Activated T-helper 1 cell treated with anti-CD3 and anti-CD28 coated beads, Interleukin-12 subunit alpha, Interleukin-12 subunit beta, Interleukin-2, Interleukin-4 antibody, amounts not matched to agents 30 ng/mL and 10 ng/mL and 1 ng/mL, durations not matched to agents 14 hours and 24 hours and 36 hours (primary cell): ENCODE measurements at regions not wholly inside any gene's neighbourhood (a gene's known extent, or its start where the extent isn't known, plus 50 kb on each side); places are given as distances from the start of the nearest gene placed in this dataset.
A peak's percentile ranks its signal among the peaks of the same experiment; 100 is the strongest.

ENCODE experiments used
- DNase-seq: peaks from one replicate; pipeline ENCODE4 v3.0.0; 2021; ENCODE audit warnings: low spot score
- H3K27ac Mint-ChIP-seq: one replicate; pipeline ENCODE4 v1.8.0; 2021; ENCODE audit warnings: mild to moderate bottlenecking, mixed read lengths
- H3K27me3 Mint-ChIP-seq: one replicate; pipeline ENCODE4 v1.8.0; 2022; ENCODE audit warnings: mild to moderate bottlenecking, moderate library complexity, mixed read lengths; ENCODE audit not compliant: insufficient read depth
- H3K36me3 Mint-ChIP-seq: one replicate; pipeline ENCODE4 v1.8.0; 2021; ENCODE audit warnings: low read depth, mixed read lengths
- H3K4me1 Mint-ChIP-seq: one replicate; pipeline ENCODE4 v1.8.0; 2021; ENCODE audit warnings: low read depth, mixed read lengths
- H3K4me3 Mint-ChIP-seq: one replicate; pipeline ENCODE4 v1.8.0; 2021; ENCODE audit warnings: mild to moderate bottlenecking, moderate library complexity, mixed read lengths
- H3K9me3 Mint-ChIP-seq: one replicate; pipeline ENCODE4 v1.8.0; 2021; ENCODE audit warnings: mixed read lengths
- intact Hi-C: fragments of 100-400 bp; cut with micrococcal nuclease; formaldehyde crosslinking; loops from one replicate; pipeline ENCODE4 v1.15.1; 2024

- Mint-ChIP-seq H3K9me3 (no peaks in the 10 kb centered on the region), H3K27me3 (no peaks in the 10 kb centered on the region), H3K4me3 (no peak overlapping the region), H3K36me3 (peaks cover 60% of the 10 kb centered on the region), H3K27ac (peak overlapping the region; percentile 2), H3K4me1 (peaks cover 96% of the 10 kb centered on the region)
- intact Hi-C loops = no loop called here
- no peak for DNase-seq
These were observed 95.5 kb upstream of the NEDD9 start for GRCh38 chr6:11327961-11328360.

GRCh38 chr6:11326116-11326515, 93.6 kb upstream of the NEDD9 start:
- Mint-ChIP-seq H3K9me3 (no peaks in the 10 kb centered on the region), H3K4me1 (peaks cover 91% of the 10 kb centered on the region), H3K27me3 (no peaks in the 10 kb centered on the region), H3K27ac (peak overlapping the region; percentile 49), H3K4me3 (no peak overlapping the region), H3K36me3 (peaks cover 52% of the 10 kb centered on the region)
- intact Hi-C loops = no loop called here
- DNase-seq = no peak

GRCh38 chr6:11324453-11325015, 92.1 kb upstream of the NEDD9 start:
- H3K4me3 Mint-ChIP-seq = peak overlapping the region; percentile 65
- no peaks in the 10 kb centered on the region for H3K9me3 Mint-ChIP-seq
- no peaks in the 10 kb centered on the region for H3K27me3 Mint-ChIP-seq
- peaks cover 91% of the 10 kb centered on the region for H3K4me1 Mint-ChIP-seq
- peak; percentile 54 for DNase-seq
- peak overlapping the region; percentile 97 for H3K27ac Mint-ChIP-seq
- intact Hi-C loops = loop anchor here (1.0 to 5.0 kb wide), 14 partner anchors 18 to 388 kb away; partner anchors contain the start of gene NEDD9
- peaks cover 54% of the 10 kb centered on the region for H3K36me3 Mint-ChIP-seq

DNA sequence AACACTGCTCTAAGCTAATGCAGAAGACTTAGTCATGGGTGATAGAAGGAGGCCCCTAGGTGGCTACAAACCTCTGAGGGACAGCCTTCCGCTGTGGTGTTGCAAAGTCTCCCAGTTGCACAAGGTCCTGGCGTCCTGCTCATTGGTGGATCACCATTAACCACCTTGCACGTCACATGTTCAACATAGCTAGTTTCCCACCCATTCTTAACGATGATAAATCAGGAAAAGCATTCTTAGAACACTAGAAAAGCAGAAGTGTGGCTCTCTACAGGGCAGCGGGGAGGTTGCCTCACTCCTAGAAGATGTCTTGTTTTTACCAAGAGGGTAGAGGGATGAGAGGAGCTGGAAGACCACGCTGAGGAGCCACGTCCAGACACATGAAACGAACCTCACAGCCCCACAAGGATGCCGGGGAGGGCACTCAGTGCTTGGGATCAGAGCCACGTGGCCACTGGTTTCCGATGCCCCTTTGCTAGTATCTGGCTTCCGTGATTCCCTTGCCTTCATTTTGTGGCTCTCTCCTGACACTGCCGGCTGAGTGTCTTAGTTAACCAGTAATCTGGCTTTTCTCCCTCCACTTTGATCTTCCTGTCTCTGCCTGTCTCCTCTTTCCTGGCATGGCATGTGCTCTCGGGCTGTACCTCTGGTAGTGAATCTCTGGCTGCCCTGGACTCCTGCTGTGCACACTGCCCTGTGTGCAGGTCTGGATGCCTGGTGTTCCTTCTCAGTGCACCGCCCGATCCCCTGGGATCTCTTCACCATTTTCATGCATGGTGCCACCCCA, 91.4 kb upstream of the NEDD9 start:
- Mint-ChIP-seq H3K36me3 (peaks cover 54% of the 10 kb centered on the region), H3K4me1 (peaks cover 90% of the 10 kb centered on the region), H3K27me3 (no peaks in the 10 kb centered on the region), H3K27ac (peak overlapping the region; percentile 97), H3K9me3 (no peaks in the 10 kb centered on the region), H3K4me3 (peak overlapping the region; percentile 65)
- no peak for DNase-seq
- intact Hi-C loops = loop anchor here (1.0 to 5.0 kb wide), 14 partner anchors 18 to 388 kb away; partner anchors contain the start of gene NEDD9

DNA sequence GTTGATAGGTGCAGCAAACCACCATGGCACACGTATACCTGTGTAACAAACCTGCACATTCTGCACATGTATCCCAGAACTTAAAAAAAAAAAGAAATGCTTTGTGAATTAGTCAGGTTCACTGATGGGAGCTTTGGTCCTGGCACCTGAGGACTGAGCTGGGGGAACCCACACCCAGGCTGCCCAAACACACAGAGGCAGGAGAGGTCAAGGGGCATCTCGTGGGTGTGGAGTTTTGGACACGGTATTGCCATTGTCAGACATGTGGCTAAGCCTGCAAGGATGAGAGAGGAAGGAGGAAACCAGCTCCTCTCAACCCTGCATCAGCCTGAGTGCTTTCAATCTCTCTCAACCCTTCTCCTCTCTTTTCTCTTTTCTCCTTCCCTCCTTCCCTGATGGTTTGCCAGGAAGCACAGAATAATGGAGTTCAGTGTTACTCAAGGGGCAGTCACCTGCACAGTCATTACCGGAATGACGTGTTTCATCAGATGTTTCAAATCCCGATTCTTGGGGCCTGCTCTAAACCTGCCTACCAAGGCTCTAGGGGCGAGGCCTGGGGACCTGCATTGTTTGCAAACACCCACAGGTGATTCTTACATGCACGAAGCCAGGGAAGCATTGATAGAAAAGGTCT, 89.9 kb upstream of the NEDD9 start:
- Mint-ChIP-seq H3K27ac (peak overlapping the region; percentile 32), H3K4me3 (peak overlapping the region; percentile 8), H3K9me3 (no peaks in the 10 kb centered on the region), H3K27me3 (no peaks in the 10 kb centered on the region), H3K36me3 (peaks cover 50% of the 10 kb centered on the region), H3K4me1 (peaks cover 90% of the 10 kb centered on the region)
- DNase-seq = no peak
- intact Hi-C loops = loop anchor here (5.0 kb wide), 1 partner anchor 390 kb away; no protein-coding TSS in a partner anchor

- H3K27me3 Mint-ChIP-seq = no peaks in the 10 kb centered on the region
- H3K36me3 Mint-ChIP-seq = peaks cover 51% of the 10 kb centered on the region
- H3K27ac Mint-ChIP-seq = peak overlapping the region; percentile 59
- no peak for DNase-seq
- peaks cover 90% of the 10 kb centered on the region for H3K4me1 Mint-ChIP-seq
- peaks cover 4% of the 10 kb centered on the region for H3K9me3 Mint-ChIP-seq
- intact Hi-C loops = loop anchor here (5.0 kb wide), 1 partner anchor 391 kb away; no protein-coding TSS in a partner anchor
- no peak overlapping the region for H3K4me3 Mint-ChIP-seq
These were observed 88.6 kb upstream of the NEDD9 start for GRCh38 chr6:11320914-11321597.

DNA sequence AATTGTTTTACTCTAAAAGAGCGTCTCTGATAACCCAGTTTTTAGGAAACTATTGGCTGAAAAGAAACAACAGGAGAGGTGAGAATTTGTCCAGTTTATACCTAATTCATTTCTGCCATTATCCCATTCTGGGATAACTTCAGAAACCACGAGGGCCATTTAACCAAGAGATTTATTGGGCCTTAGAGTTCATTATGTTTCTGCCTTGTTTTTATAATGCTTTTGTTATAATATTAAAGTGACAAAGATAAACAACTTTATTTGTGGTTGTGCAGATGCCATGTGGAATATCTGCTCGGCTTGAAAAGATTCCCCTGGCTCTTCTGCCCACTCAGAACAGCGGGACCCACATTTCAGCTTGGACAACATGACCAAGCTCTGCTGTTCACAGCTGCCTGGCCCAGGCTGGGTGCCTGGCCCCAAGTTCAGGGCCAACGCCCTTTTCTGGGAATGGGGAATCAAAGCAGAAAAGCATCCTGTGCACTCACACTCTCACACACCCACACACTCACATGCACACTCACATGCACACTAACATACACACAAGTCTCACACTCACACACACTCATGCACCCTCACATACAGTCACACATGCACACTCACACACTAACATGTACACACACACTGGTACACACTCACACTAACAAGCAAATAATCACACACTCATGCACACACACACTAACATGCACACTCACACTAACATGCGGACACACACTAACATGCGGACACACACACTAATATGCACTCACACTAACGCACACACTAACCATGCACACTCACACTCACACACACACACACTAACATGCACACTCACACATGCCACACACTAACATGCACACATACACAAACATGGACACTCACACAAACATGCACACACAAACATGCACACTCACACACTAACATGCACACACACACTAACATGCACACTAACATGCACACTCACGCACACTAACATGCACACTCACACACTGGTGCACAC, 86.7 kb upstream of the NEDD9 start:
- DNase-seq = no peak
- Mint-ChIP-seq H3K4me1 (peaks cover 74% of the 10 kb centered on the region), H3K36me3 (peaks cover 53% of the 10 kb centered on the region), H3K27ac (peak overlapping the region; percentile 92), H3K27me3 (no peaks in the 10 kb centered on the region), H3K4me3 (peak overlapping the region; percentile 34), H3K9me3 (peaks cover 4% of the 10 kb centered on the region)
- intact Hi-C loops = loop anchor here (1.0 kb wide), 7 partner anchors 44 to 177 kb away; partner anchors contain the start of gene NEDD9

- Mint-ChIP-seq H3K27me3 (no peaks in the 10 kb centered on the region), H3K27ac (peak overlapping the region; percentile 92), H3K36me3 (peaks cover 58% of the 10 kb centered on the region), H3K4me1 (peaks cover 64% of the 10 kb centered on the region), H3K9me3 (peaks cover 7% of the 10 kb centered on the region), H3K4me3 (no peak overlapping the region)
- intact Hi-C loops = loop anchor here (1.0 kb wide), 7 partner anchors 43 to 178 kb away; partner anchors contain the start of gene NEDD9
- DNase-seq = peak; percentile 63
These were observed 85.7 kb upstream of the NEDD9 start for GRCh38 chr6:11317885-11318771.

DNA sequence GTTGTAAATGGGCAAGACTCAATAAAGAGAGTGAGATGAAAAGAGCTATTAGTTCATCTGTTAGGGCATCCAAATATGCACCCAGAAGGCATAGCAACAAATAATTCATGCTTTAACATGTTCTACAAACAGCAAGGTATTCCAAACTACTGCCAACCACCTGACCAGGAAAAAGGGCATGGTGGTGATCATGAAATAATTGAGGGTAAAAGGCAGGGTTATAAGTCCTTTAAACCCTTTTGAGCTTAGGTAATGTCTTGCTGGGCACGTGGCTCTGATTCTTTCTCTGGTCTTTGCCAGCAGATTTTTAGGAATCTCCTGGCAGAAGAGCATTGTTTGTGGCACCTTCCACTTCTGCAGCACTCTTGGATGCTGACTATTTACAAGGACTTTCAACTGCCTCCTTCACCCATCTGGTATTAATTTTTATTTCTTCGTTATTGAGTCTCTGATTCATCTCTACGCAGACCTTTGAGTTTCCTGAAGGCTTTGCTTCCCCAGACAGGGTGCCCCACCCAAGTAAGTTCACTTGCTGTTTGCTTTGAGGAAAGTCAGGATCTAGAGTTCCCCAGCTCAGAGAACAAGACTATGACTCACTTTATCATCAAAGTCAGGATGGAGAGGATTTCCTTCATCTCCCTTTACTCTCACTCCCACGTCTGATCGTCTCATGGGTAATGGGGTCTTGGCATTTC, 83.4 kb upstream of the NEDD9 start:
- peaks cover 70% of the 10 kb centered on the region for H3K36me3 Mint-ChIP-seq
- no peak overlapping the region for H3K27ac Mint-ChIP-seq
- intact Hi-C loops = no loop called here
- H3K9me3 Mint-ChIP-seq = peaks cover 11% of the 10 kb centered on the region
- DNase-seq = no peak
- H3K27me3 Mint-ChIP-seq = no peaks in the 10 kb centered on the region
- H3K4me3 Mint-ChIP-seq = no peak overlapping the region
- H3K4me1 Mint-ChIP-seq = peaks cover 58% of the 10 kb centered on the region

- Mint-ChIP-seq H3K36me3 (peaks cover 70% of the 10 kb centered on the region), H3K27me3 (no peaks in the 10 kb centered on the region), H3K4me1 (peaks cover 41% of the 10 kb centered on the region), H3K4me3 (no peak overlapping the region), H3K27ac (no peak overlapping the region), H3K9me3 (peaks cover 11% of the 10 kb centered on the region)
- intact Hi-C loops = no loop called here
- no peak for DNase-seq
These were observed 80.7 kb upstream of the NEDD9 start for GRCh38 chr6:11313207-11313606.

GRCh38 chr6:11311970-11312369, 79.5 kb upstream of the NEDD9 start:
- Mint-ChIP-seq H3K4me1 (peaks cover 41% of the 10 kb centered on the region), H3K4me3 (no peak overlapping the region), H3K36me3 (peaks cover 61% of the 10 kb centered on the region), H3K27ac (no peak overlapping the region), H3K27me3 (no peaks in the 10 kb centered on the region), H3K9me3 (peaks cover 11% of the 10 kb centered on the region)
- intact Hi-C loops = no loop called here
- DNase-seq = no peak
